Sigmoid colon (tissue), 4 donors: ENCODE measurements at regions not wholly inside any gene's neighbourhood (a gene's known extent, or its start where the extent isn't known, plus 50 kb on each side); places are given as distances from the start of the nearest gene placed in this dataset.

Experiments used
- EP300 ChIP-seq, 4 donors: sonication (generic); formaldehyde crosslinking; IDR thresholded peaks; one replicate each; pipeline ENCODE4 v1.6.1; 2017; ENCODE audit warnings: antibody characterized with exemption in 4 of 4
- POLR2A ChIP-seq, 2 donors: fragments of 450-650 bp; IDR thresholded peaks; one replicate each; pipeline ENCODE4 v1.6.1; 2016; ENCODE audit warnings: antibody characterized with exemption in 2 of 2, mild to moderate bottlenecking in 2 of 2, moderate library complexity in 2 of 2
- POLR2AphosphoS5 ChIP-seq, 4 donors: sonication (generic); formaldehyde crosslinking; IDR thresholded peaks; one replicate each; pipeline ENCODE4 v1.6.1; 2017; ENCODE audit warnings: antibody characterized with exemption in 4 of 4
- TF ChIP-seq, protein P1 (sequence below), 4 experiments: fragments of 450-650 bp in 3 of 4; fragments of 200-600 bp in 1 of 4; IDR thresholded peaks; one replicate each; pipeline ENCODE4 v1.5.1; 2016 to 2019; ENCODE audit warnings: antibody characterized with exemption in 4 of 4, mild to moderate bottlenecking in 3 of 4, moderate library complexity in 2 of 4

DNA sequence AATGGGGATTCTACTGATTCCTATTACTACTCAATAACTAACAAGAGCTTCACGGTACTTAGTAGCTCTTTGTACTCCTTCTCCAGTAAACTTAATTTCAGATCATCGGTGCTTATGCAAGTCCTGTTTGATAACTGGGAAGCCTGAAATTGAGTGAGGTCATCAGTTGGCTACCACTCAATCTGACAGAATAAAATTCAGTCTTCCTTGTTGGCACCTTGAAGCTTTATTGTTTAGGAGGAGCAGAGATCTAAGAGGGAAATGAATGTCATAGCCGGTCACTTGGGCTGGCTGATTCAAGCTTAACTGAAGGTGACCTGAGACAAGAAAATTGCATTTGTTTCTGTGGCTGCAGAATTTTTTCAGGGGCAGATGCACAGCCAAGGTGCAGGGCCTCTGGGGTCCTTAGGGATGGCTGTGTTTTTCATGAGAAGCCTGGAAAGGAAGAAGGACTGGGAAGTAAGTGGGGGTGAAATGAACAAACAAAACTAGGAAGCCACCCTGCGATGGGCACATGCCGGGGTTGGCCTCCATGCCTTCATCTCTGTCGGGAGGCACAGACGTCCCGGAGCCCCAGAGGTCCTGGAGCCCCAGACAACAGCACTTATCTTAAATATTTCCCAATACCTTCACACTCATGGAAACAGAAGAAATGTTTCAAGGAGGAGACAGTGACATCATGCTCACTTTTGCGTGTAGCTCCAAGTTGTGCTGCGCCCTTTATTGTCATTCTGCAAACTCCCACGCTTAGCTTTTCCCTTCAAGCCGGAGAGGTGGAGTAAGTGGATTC, 85.0 kb upstream of the KIF5B start:
- TF ChIP-seq, protein P1, sequence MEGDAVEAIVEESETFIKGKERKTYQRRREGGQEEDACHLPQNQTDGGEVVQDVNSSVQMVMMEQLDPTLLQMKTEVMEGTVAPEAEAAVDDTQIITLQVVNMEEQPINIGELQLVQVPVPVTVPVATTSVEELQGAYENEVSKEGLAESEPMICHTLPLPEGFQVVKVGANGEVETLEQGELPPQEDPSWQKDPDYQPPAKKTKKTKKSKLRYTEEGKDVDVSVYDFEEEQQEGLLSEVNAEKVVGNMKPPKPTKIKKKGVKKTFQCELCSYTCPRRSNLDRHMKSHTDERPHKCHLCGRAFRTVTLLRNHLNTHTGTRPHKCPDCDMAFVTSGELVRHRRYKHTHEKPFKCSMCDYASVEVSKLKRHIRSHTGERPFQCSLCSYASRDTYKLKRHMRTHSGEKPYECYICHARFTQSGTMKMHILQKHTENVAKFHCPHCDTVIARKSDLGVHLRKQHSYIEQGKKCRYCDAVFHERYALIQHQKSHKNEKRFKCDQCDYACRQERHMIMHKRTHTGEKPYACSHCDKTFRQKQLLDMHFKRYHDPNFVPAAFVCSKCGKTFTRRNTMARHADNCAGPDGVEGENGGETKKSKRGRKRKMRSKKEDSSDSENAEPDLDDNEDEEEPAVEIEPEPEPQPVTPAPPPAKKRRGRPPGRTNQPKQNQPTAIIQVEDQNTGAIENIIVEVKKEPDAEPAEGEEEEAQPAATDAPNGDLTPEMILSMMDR (IDR thresholded peaks at IDR 0.05): no peak
- TF ChIP-seq POLR2A (IDR thresholded peaks at IDR 0.05): no peak
- TF ChIP-seq EP300 (IDR thresholded peaks at IDR 0.05): no peak
- peak in 1 of 4 donors; percentile 10 for TF ChIP-seq POLR2AphosphoS5 (IDR thresholded peaks at IDR 0.05)
